Mucosa of descending colon (tissue), 3 donors: ENCODE measurements at regions not wholly inside any gene's neighbourhood (a gene's known extent, or its start where the extent isn't known, plus 50 kb on each side); places are given as distances from the start of the nearest gene placed in this dataset.

Experiments
- ATAC-seq: fragments of 200-7000 bp; cut with Tn5 transposase; one replicate; pipeline ENCODE4 v1.9.1; 2020; ENCODE audit warnings: mild to moderate bottlenecking, moderate library complexity
- DNase-seq, 3 donors: peaks; one replicate each; pipeline ENCODE4 v3.0.0-alpha.2; 2020
- H3K36me3 ChIP-seq: fragments of 200-600 bp; one replicate; pipeline ENCODE4 v1.8.0; 2021; ENCODE audit warnings: low read depth, mild to moderate bottlenecking
- H3K4me1 ChIP-seq: fragments of 200-600 bp; one replicate; pipeline ENCODE4 v1.8.0; 2021; ENCODE audit warnings: low read depth, mild to moderate bottlenecking
- H3K4me3 ChIP-seq: fragments of 200-600 bp; one replicate; pipeline ENCODE4 v1.8.0; 2021; ENCODE audit warnings: mild to moderate bottlenecking
- H3K9me3 ChIP-seq: fragments of 200-600 bp; one replicate; pipeline ENCODE4 v1.8.0; 2021; ENCODE audit warnings: mild to moderate bottlenecking
- CTCF ChIP-seq: fragments of 200-600 bp; IDR thresholded peaks from one replicate; pipeline ENCODE4 v1.8.0; 2022; ENCODE audit warnings: antibody characterized with exemption, mild to moderate bottlenecking
- intact Hi-C, 2 donors: fragments of 100-400 bp; cut with DNase I in 1 of 2; cut with micrococcal nuclease in 1 of 2; formaldehyde crosslinking; loops; one replicate each; pipeline versions ENCODE4 v1.11.0 to v1.11.1; 2022; cut with DNase I, micrococcal nuclease
- donor health status: DM: no; HTN: no; CAD: no; lungs with moderate emphysema.
- donor health status: DM: no; HTN: no; CAD: no.
- donor health status: DM: no; HTN: yes; CAD: no.

DNA sequence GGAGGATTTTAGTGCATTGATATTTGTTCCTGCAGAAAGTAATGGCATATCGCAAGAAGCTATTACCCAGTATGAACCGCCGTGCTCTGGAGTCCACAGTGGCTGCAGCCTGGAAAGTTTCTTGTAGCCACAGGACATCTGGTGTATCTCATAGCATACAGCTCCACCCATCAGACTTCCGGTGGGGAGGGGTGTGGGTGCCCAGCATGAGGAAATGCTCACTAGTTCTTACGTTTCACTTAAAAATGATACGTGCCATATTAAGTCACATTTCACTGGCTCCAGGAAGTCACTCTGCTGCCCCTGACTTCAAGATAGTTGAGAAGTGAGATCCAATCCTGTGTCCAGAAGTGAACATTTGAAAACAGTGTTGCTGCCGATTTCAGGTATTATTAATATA is 990.4 kb downstream of the GBE1 start:
- H3K4me1 ChIP-seq = no peaks in the 10 kb centered on the region
- H3K4me3 ChIP-seq = no peak overlapping the region
- H3K36me3 ChIP-seq = no peaks in the 10 kb centered on the region
- H3K9me3 ChIP-seq = no peaks in the 10 kb centered on the region
- ATAC-seq (no peak), DNase-seq (no peak)
- intact Hi-C loops = no loop called here
- no peak for TF ChIP-seq CTCF

DNA sequence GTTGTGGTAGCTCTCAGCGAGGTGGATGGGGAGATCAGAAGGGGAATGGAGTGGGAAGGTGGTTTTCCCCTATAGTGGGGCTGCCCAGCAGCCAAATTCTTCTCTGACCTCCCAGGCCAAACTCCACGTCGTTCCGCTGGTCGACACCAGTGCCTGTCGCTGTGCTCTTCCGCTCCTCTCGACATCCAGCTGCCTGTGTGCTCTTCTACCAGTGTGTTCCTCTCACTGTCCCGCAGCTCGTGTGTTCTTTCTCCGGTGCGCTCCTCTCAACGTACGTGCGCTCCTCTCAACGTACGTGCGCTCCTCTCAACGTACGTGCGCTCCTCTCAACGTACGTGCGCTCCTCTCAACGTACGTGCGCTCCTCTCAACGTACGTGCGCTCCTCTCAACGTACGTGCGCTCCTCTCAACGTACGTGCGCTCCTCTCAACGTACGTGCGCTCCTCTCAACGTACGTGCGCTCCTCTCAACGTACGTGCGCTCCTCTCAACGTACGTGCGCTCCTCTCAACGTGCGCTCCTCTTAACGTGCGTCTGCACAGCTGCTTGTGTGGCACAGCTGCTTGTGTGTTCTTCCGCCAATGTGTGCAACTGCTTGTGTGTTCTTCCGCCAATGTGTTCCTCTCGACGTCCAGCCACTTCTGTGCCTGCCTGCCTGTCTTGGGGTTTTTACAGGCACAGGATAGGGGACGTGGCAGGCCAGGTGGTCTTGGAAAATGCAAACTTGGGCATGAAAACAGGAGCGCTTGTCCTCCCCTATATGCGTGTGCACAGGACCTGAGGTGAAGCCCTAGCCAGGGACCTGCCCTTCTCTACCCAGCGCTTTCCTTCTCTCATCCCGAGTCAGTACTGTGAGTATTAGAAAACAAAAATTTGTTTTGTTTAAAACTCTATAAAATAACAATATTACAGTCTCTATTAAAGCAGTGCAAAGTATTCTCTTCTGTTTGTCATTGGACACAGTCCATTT is 991.1 kb downstream of the GBE1 start:
- no peaks in the 10 kb centered on the region for H3K9me3 ChIP-seq
- ATAC-seq = no peak
- no peaks in the 10 kb centered on the region for H3K36me3 ChIP-seq
- peak in 1 of 3 donors; percentile 24 for DNase-seq
- H3K4me3 ChIP-seq = no peak overlapping the region
- no peaks in the 10 kb centered on the region for H3K4me1 ChIP-seq
- TF ChIP-seq CTCF = no peak
- intact Hi-C loops = no loop called here

DNA sequence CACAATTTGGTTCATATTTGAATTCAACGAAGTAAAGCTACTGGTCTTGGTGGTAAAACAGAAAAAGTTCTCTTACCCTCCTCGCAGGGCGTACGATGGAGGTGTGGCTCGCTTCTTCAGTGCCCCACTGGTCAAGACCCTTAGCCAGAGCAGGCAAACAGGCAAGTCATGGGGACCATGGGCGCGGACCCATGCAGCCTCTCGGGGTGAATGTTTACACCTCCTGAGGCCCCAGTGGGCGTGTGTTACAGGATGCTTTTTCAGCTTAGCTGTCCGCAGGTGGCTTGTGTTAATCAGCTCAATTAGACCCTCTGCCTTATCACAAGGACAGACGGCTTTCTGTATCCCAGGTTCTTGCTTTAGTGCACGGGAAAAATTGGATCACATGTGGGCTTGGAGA is 991.8 kb downstream of the GBE1 start:
- no peak for ATAC-seq
- no peaks in the 10 kb centered on the region for H3K9me3 ChIP-seq
- intact Hi-C loops = no loop called here
- TF ChIP-seq CTCF = no peak
- no peak overlapping the region for H3K4me3 ChIP-seq
- peak in 1 of 3 donors; percentile 37 for DNase-seq
- no peaks in the 10 kb centered on the region for H3K36me3 ChIP-seq
- H3K4me1 ChIP-seq = no peaks in the 10 kb centered on the region

- H3K9me3 ChIP-seq = no peaks in the 10 kb centered on the region
- intact Hi-C loops = no loop called here
- no peaks in the 10 kb centered on the region for H3K4me1 ChIP-seq
- H3K4me3 ChIP-seq = no peak overlapping the region
- ATAC-seq = no peak
- DNase-seq = no peak
- H3K36me3 ChIP-seq = no peaks in the 10 kb centered on the region
- no peak for TF ChIP-seq CTCF
These were observed 993.8 kb downstream of the GBE1 start for GRCh38 chr3:80767604-80768003.

- no peak for ATAC-seq
- intact Hi-C loops = no loop called here
- TF ChIP-seq CTCF = no peak
- no peaks in the 10 kb centered on the region for H3K9me3 ChIP-seq
- H3K4me3 ChIP-seq = no peak overlapping the region
- no peak for DNase-seq
- H3K4me1 ChIP-seq = no peaks in the 10 kb centered on the region
- no peaks in the 10 kb centered on the region for H3K36me3 ChIP-seq
These were observed 987.2 kb upstream of the ROBO1 start for GRCh38 chr3:80754969-80755368.
